Fibroblast of the aortic adventitia (primary cell): ENCODE measurements at regions not wholly inside any gene's neighbourhood (a gene's known extent, or its start where the extent isn't known, plus 50 kb on each side); places are given as distances from the start of the nearest gene placed in this dataset.

Experiments
- DNase-seq: peaks from one replicate; pipeline ENCODE4 v3.0.0-alpha.2; 2010; ENCODE audit warnings: low read depth
- H3K4me3 ChIP-seq: 2 replicates; pipeline ENCODE4 v1.5.1; 2011; ENCODE audit warnings: low read depth, mild to moderate bottlenecking, control low read depth, low read length, moderate library complexity
- CTCF ChIP-seq: IDR thresholded peaks from 2 replicates; pipeline ENCODE4 v1.5.1; 2011; ENCODE audit warnings: mild to moderate bottlenecking, low read length, control low read depth, inconsistent platforms; ENCODE audit not compliant: insufficient read depth

GRCh38 chr16:82541103-82541502 is 85.7 kb upstream of the CDH13 start:
- TF ChIP-seq CTCF: no peak
- no peak overlapping the region for H3K4me3 ChIP-seq
- no peak for DNase-seq

- no peak for TF ChIP-seq CTCF
- DNase-seq: no peak
- H3K4me3 ChIP-seq: no peak overlapping the region
These were observed 91.0 kb upstream of the CDH13 start for GRCh38 chr16:82535764-82536163.

- H3K4me3 ChIP-seq: no peak overlapping the region
- DNase-seq: no peak
- TF ChIP-seq CTCF: no peak
These were observed 91.5 kb upstream of the CDH13 start for GRCh38 chr16:82535262-82535661.

GRCh38 chr16:82533189-82533588 is 93.6 kb upstream of the CDH13 start:
- TF ChIP-seq CTCF: no peak
- H3K4me3 ChIP-seq: no peak overlapping the region
- no peak for DNase-seq

- H3K4me3 ChIP-seq: no peak overlapping the region
- DNase-seq: no peak
- TF ChIP-seq CTCF: no peak
These were observed 95.9 kb upstream of the CDH13 start for GRCh38 chr16:82530883-82531282.

GRCh38 chr16:82527101-82527500 is 99.7 kb upstream of the CDH13 start:
- DNase-seq: no peak

More at GRCh38 chr16:82527101-82527500, 99.7 kb upstream of the CDH13 start:
- H3K4me3 ChIP-seq: no peak overlapping the region
- TF ChIP-seq CTCF: no peak
